Esophagus squamous epithelium (tissue), 5 donors: ENCODE measurements at regions not wholly inside any gene's neighbourhood (a gene's known extent, or its start where the extent isn't known, plus 50 kb on each side); places are given as distances from the start of the nearest gene placed in this dataset.

ENCODE experiments used
- DNase-seq: peaks from one replicate; lab custom pipeline; 2025; lab: John Stamatoyannopoulos, UW
- H3K27ac ChIP-seq, 4 donors: fragments of 200-600 bp; sonication (generic); one replicate each; pipeline ENCODE4 v1.5.1; 2016 to 2019; ENCODE audit warnings: mild to moderate bottlenecking in 1 of 4
- H3K27me3 ChIP-seq, 4 donors: fragments of 200-600 bp; sonication (generic); 1 replicate in 3 of 4; 2 replicates in 1 of 4; pipeline versions ENCODE4 v1.5.1 to v1.6.0; 2017 to 2021; ENCODE audit warnings: antibody characterized with exemption in 1 of 4
- H3K36me3 ChIP-seq, 3 donors: fragments of 200-600 bp; sonication (generic); one replicate each; pipeline ENCODE4 v1.5.1; 2016 to 2019
- H3K4me1 ChIP-seq, 3 donors: fragments of 200-600 bp; sonication (generic); one replicate each; pipeline ENCODE4 v1.5.1; 2017 to 2019
- H3K4me3 ChIP-seq, 4 donors: fragments of 200-600 bp; sonication (generic); 1 replicate in 3 of 4; 2 replicates in 1 of 4; pipeline ENCODE4 v1.5.1; 2016 to 2019; ENCODE audit warnings: mild to moderate bottlenecking in 2 of 4, moderate library complexity in 1 of 4
- H3K9me3 ChIP-seq, 3 donors: fragments of 200-600 bp; sonication (generic); one replicate each; pipeline ENCODE4 v1.5.1; 2016 to 2019
- CTCF ChIP-seq, 6 experiments: fragments of 450-650 bp in 4 of 6; fragments of 200-600 bp in 2 of 6; sonication (generic) in 2 of 6; IDR thresholded peaks; one replicate each; pipeline ENCODE4 v1.5.1; 2016 to 2019; ENCODE audit warnings: antibody characterized with exemption in 6 of 6, mild to moderate bottlenecking in 4 of 6, moderate library complexity in 4 of 6
- POLR2A ChIP-seq, 4 donors: fragments of 450-650 bp; IDR thresholded peaks; one replicate each; pipeline ENCODE4 v1.6.1; 2017; ENCODE audit warnings: antibody characterized with exemption in 4 of 4, mild to moderate bottlenecking in 4 of 4, moderate library complexity in 3 of 4
- WGBS, 2 donors: methylation state at CpG; one replicate each; pipeline ENCODE4 v1.1.5; 2018; 5-methylcytosine and 5-hydroxymethylcytosine counted together
- intact Hi-C: fragments of 100-400 bp; cut with DNase I; formaldehyde crosslinking; loops from one replicate; pipeline ENCODE4 v1.15.0; 2022
- donor health status: DM: yes; HTN: yes; CAD: no.

GRCh38 chr18:75928706-75929105 is 501.2 kb upstream of the SMIM21 start:
- intact Hi-C loops = no loop called here
- no peak for DNase-seq
- Histone ChIP-seq H3K4me3 (no peak overlapping the region), H3K4me1 (no peaks in the 10 kb centered on the region), H3K9me3 (no peaks in the 10 kb centered on the region), H3K27ac (no peak overlapping the region), H3K27me3 (no peaks in the 10 kb centered on the region), H3K36me3 (no peaks in the 10 kb centered on the region)
- TF ChIP-seq POLR2A (IDR thresholded peaks at IDR 0.05) = no peak
- TF ChIP-seq CTCF (IDR thresholded peaks at IDR 0.05) = no peak
- 58 to 61% methylated on average over 2 of the region's 2 CpGs for WGBS, 2 donors

- TF ChIP-seq POLR2A (IDR thresholded peaks at IDR 0.05) (no peak), CTCF (IDR thresholded peaks at IDR 0.05) (no peak)
- Histone ChIP-seq H3K4me1 (peaks cover 0 to 8% (median 0%) of the 10 kb centered on the region in 3 donors), H3K4me3 (no peak overlapping the region), H3K27me3 (no peaks in the 10 kb centered on the region), H3K36me3 (no peaks in the 10 kb centered on the region), H3K9me3 (no peaks in the 10 kb centered on the region), H3K27ac (no peak overlapping the region)
- intact Hi-C loops = no loop called here
- DNase-seq = no peak
- 77 to 80% methylated on average over 5 of the region's 5 CpGs for WGBS, 2 donors
Measured at GRCh38 chr18:75927791-75928190, 500.3 kb upstream of the SMIM21 start.

- no peaks in the 10 kb centered on the region for H3K36me3 ChIP-seq
- no peak for TF ChIP-seq POLR2A (IDR thresholded peaks at IDR 0.05)
- TF ChIP-seq CTCF (IDR thresholded peaks at IDR 0.05) = no peak
- H3K27me3 ChIP-seq = no peaks in the 10 kb centered on the region
- H3K27ac ChIP-seq = no peak overlapping the region
- DNase-seq = no peak
- intact Hi-C loops = no loop called here
- peaks cover 0 to 9% (median 0%) of the 10 kb centered on the region in 3 donors for H3K4me1 ChIP-seq
- H3K4me3 ChIP-seq = no peak overlapping the region
- no peaks in the 10 kb centered on the region for H3K9me3 ChIP-seq
- 50 to 58% methylated on average over 6 of the region's 6 CpGs for WGBS, 2 donors
Measured at GRCh38 chr18:75926811-75927210, 499.3 kb upstream of the SMIM21 start.

GRCh38 chr18:75923169-75923568 is 495.7 kb upstream of the SMIM21 start:
- Histone ChIP-seq H3K4me1 (peaks cover 0 to 9% (median 0%) of the 10 kb centered on the region in 3 donors), H3K4me3 (no peak overlapping the region), H3K27me3 (peaks cover 0 to 1% (median 0%) of the 10 kb centered on the region in 4 donors), H3K9me3 (no peaks in the 10 kb centered on the region), H3K36me3 (no peaks in the 10 kb centered on the region), H3K27ac (no peak overlapping the region)
- 11 to 16% methylated on average over 3 to 4 of the region's 4 CpGs for WGBS, 2 donors
- intact Hi-C loops = no loop called here
- TF ChIP-seq CTCF (IDR thresholded peaks at IDR 0.05) (no peak), POLR2A (IDR thresholded peaks at IDR 0.05) (no peak)
- no peak for DNase-seq

GRCh38 chr18:75916624-75916982 is 489.1 kb upstream of the SMIM21 start:
- no CpG with 5 or more reads among the region's 18 CpGs for WGBS, 2 donors
- TF ChIP-seq POLR2A (IDR thresholded peaks at IDR 0.05) (no peak), CTCF (IDR thresholded peaks at IDR 0.05) (no peak)
- intact Hi-C loops = no loop called here
- peaks cover 3 to 11% (median 8%) of the 10 kb centered on the region in 3 donors for H3K4me1 ChIP-seq
- H3K27ac ChIP-seq = no peak overlapping the region
- H3K27me3 ChIP-seq = peaks cover 0 to 27% (median 0%) of the 10 kb centered on the region in 4 donors
- peak overlapping the region in 3 of 4 donors; percentile 33 to 63 (median 47) for H3K4me3 ChIP-seq
- no peak for DNase-seq
- no peaks in the 10 kb centered on the region for H3K9me3 ChIP-seq
- H3K36me3 ChIP-seq = no peaks in the 10 kb centered on the region
